PC-9 (cell line): ENCODE measurements at regions not wholly inside any gene's neighbourhood (a gene's known extent, or its start where the extent isn't known, plus 50 kb on each side); places are given as distances from the start of the nearest gene placed in this dataset.

Experiments used
- BruUV-seq: library from RNA; stranded (reverse); fragments of 400-500 nt; replicated peaks from 2 replicates; lab custom pipeline; 2021; lab: Mats Ljungman, UMichigan
- CTCF ChIA-PET: fragments of 300-600 bp; sonication (Branson Sonifier 250); formaldehyde crosslinking; loops from one replicate; lab custom pipeline; 2022; ENCODE audit warnings: antibody characterized with exemption; lab: Charles Lee
- POLR2A ChIA-PET: fragments of 300-600 bp; sonication (Branson Sonifier 250); formaldehyde crosslinking; loops from one replicate; lab custom pipeline; 2022; ENCODE audit warnings: antibody characterized with exemption; ENCODE audit not compliant: unreplicated experiment; lab: Charles Lee
- DNase-seq, 2 experiments: peaks; one replicate each; pipeline versions ENCODE4 v3.0.0 to v3.0.0-alpha.2; 2015 to 2022; ENCODE audit warnings: mixed read lengths in 1 of 2
- H2AFZ ChIP-seq: fragments of 200-600 bp; sonication (generic); 2 replicates; pipeline ENCODE4 v1.8.1; 2017; ENCODE audit warnings: antibody characterized with exemption
- H3F3A ChIP-seq: fragments of 200-600 bp; sonication (generic); 2 replicates; pipeline ENCODE4 v1.8.1; 2017; ENCODE audit warnings: antibody characterized with exemption, mild to moderate bottlenecking, low read depth; ENCODE audit not compliant: insufficient read depth
- H3K27ac ChIP-seq: fragments of 200-600 bp; sonication (generic); 2 replicates; pipeline ENCODE4 v1.6.1; 2016; ENCODE audit warnings: mixed run types
- H3K27me3 ChIP-seq: fragments of 200-600 bp; sonication (generic); 2 replicates; pipeline ENCODE4 v1.6.1; 2016; ENCODE audit warnings: low read depth, mixed run types; ENCODE audit not compliant: insufficient read depth
- H3K36me3 ChIP-seq: fragments of 200-600 bp; sonication (generic); 2 replicates; pipeline ENCODE4 v1.6.1; 2016; ENCODE audit warnings: low read depth, mixed run types
- H3K4me1 ChIP-seq: fragments of 200-600 bp; sonication (generic); replicated peaks from 2 replicates; pipeline ENCODE4 v1.6.1; 2016; ENCODE audit warnings: mixed run types; ENCODE audit not compliant: insufficient read depth
- H3K4me2 ChIP-seq: fragments of 200-600 bp; sonication (generic); 2 replicates; pipeline ENCODE4 v1.6.1; 2017; ENCODE audit warnings: mixed run types
- H3K4me3 ChIP-seq: fragments of 200-600 bp; sonication (generic); 2 replicates; pipeline ENCODE4 v1.6.1; 2016; ENCODE audit warnings: mixed run types
- H3K79me2 ChIP-seq: fragments of 200-600 bp; sonication (generic); 2 replicates; pipeline ENCODE4 v1.6.1; 2017; ENCODE audit warnings: low read depth, mixed run types
- H3K9me2 ChIP-seq: fragments of 200-600 bp; sonication (generic); 2 replicates; pipeline ENCODE4 v1.8.1; 2017; ENCODE audit warnings: mild to moderate bottlenecking; ENCODE audit not compliant: insufficient read depth
- H3K9me3 ChIP-seq: fragments of 200-600 bp; sonication (generic); 2 replicates; pipeline ENCODE4 v1.8.1; 2016; ENCODE audit warnings: low read depth; ENCODE audit not compliant: insufficient read depth
- H4K20me1 ChIP-seq: fragments of 200-600 bp; sonication (generic); 2 replicates; pipeline ENCODE4 v1.8.1; 2017; ENCODE audit not compliant: insufficient read depth
- CTCF ChIP-seq: fragments of 200-600 bp; sonication (generic); conservative IDR thresholded peaks from 2 replicates; pipeline ENCODE4 v1.6.1; 2017; ENCODE audit warnings: mixed run types, antibody characterized with exemption, mild to moderate bottlenecking, moderate library complexity
- EZH2 ChIP-seq: fragments of 200-600 bp; sonication (generic); IDR thresholded peaks from 2 replicates; pipeline ENCODE4 v1.8.0; 2017; ENCODE audit warnings: antibody characterized with exemption, low read depth
- intact Hi-C: fragments of 100-400 bp; cut with micrococcal nuclease; formaldehyde crosslinking; loops from one replicate; pipeline ENCODE4 v1.10.0; 2022; ENCODE audit not compliant: unreplicated experiment

GRCh38 chrX:3231766-3232165, 114.7 kb downstream of the MXRA5 start:
- H3K4me2 ChIP-seq = no peak overlapping the region
- intact Hi-C loops = no loop called here
- no peaks in the 10 kb centered on the region for H3K79me2 ChIP-seq
- TF ChIP-seq CTCF = no peak
- TF ChIP-seq EZH2 = no peak
- CTCF ChIA-PET = no interaction called here
- no peaks in the 10 kb centered on the region for H3K36me3 ChIP-seq
- no peaks in the 10 kb centered on the region for H3K9me3 ChIP-seq
- no peaks in the 10 kb centered on the region for H4K20me1 ChIP-seq
- H3K27me3 ChIP-seq = no peaks in the 10 kb centered on the region
- BruUV-seq = no TSS peak
- H3K4me1 ChIP-seq = no peaks in the 10 kb centered on the region
- no peaks in the 10 kb centered on the region for H3K9me2 ChIP-seq
- DNase-seq = no peak
- no peak overlapping the region for H2AFZ ChIP-seq
- no peak overlapping the region for H3K27ac ChIP-seq
- POLR2A ChIA-PET = no interaction called here
- H3K4me3 ChIP-seq = no peak overlapping the region
- no peaks in the 10 kb centered on the region for H3F3A ChIP-seq

DNA sequence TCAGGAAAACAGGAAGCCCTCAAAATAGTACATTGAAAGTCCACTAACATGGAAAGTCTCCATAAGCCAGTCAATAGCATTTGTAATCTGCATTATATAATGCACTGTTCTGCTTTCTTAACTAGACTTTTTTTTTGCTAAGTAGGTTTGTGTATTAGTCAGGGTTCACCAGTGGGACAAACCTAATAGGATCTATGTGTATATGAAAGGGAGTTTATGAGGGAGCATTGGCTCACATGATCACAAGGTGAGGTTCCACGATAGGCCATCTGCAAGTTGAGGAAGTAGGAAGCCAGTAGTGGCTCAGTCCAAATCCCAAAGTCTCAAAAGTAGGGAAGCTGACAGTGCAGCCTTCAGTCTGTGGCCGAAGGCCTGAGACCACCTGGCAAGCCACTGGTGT, 116.0 kb downstream of the MXRA5 start:
- CTCF ChIA-PET = no interaction called here

GRCh38 chrX:3227526-3227925, 118.9 kb downstream of the MXRA5 start:
- ChIA-PET POLR2A (no interaction called here), CTCF (no interaction called here)
- H3K27ac ChIP-seq = no peak overlapping the region
- H3K9me2 ChIP-seq = no peaks in the 10 kb centered on the region
- TF ChIP-seq CTCF (no peak), EZH2 (no peak)
- no peaks in the 10 kb centered on the region for H3K79me2 ChIP-seq
- no TSS peak for BruUV-seq
- peaks cover 10% of the 10 kb centered on the region; the same call in 1 of the 2 replicates for H3K27me3 ChIP-seq
- no peak for DNase-seq
- H4K20me1 ChIP-seq = no peaks in the 10 kb centered on the region
- no peak overlapping the region for H3K4me3 ChIP-seq
- H3K9me3 ChIP-seq = no peaks in the 10 kb centered on the region
- H3K4me2 ChIP-seq = no peak overlapping the region
- H3F3A ChIP-seq = no peaks in the 10 kb centered on the region
- intact Hi-C loops = no loop called here
- no peaks in the 10 kb centered on the region for H3K36me3 ChIP-seq
- H3K4me1 ChIP-seq = no peaks in the 10 kb centered on the region
- H2AFZ ChIP-seq = no peak overlapping the region

More for the DNA sequence above, 116.0 kb downstream of the MXRA5 start:
- H3K4me1 ChIP-seq = no peaks in the 10 kb centered on the region
- no peaks in the 10 kb centered on the region for H3K9me3 ChIP-seq
- no peak overlapping the region for H3K4me3 ChIP-seq
- no peaks in the 10 kb centered on the region for H3K27me3 ChIP-seq
- no TSS peak for BruUV-seq
- no peaks in the 10 kb centered on the region for H3K36me3 ChIP-seq
- H2AFZ ChIP-seq = no peak overlapping the region
- no peak for DNase-seq
- no peaks in the 10 kb centered on the region for H3F3A ChIP-seq
- H4K20me1 ChIP-seq = no peaks in the 10 kb centered on the region
- H3K79me2 ChIP-seq = no peaks in the 10 kb centered on the region
- TF ChIP-seq CTCF = no peak
- no peak for TF ChIP-seq EZH2
- H3K27ac ChIP-seq = no peak overlapping the region
- no peak overlapping the region for H3K4me2 ChIP-seq
- POLR2A ChIA-PET = no interaction called here
- intact Hi-C loops = no loop called here
- H3K9me2 ChIP-seq = no peaks in the 10 kb centered on the region
